Testis (tissue), 2 donors: ENCODE measurements at regions not wholly inside any gene's neighbourhood (a gene's known extent, or its start where the extent isn't known, plus 50 kb on each side); places are given as distances from the start of the nearest gene placed in this dataset.

Experiments
- CTCF ChIP-seq, 3 experiments: fragments of 450-650 bp in 2 of 3; fragments of 200-600 bp in 1 of 3; sonication (generic) in 1 of 3; IDR thresholded peaks; one replicate each; pipeline ENCODE4 v1.5.1; 2016 to 2019; ENCODE audit warnings: antibody characterized with exemption in 3 of 3, mild to moderate bottlenecking in 2 of 3, moderate library complexity in 1 of 3
- POLR2A ChIP-seq: fragments of 450-650 bp; IDR thresholded peaks from one replicate; pipeline ENCODE4 v1.6.1; 2017; ENCODE audit warnings: antibody characterized with exemption, mild to moderate bottlenecking, moderate library complexity

GRCh38 chr9:24144796-24145195 is 318.8 kb upstream of the ELAVL2 start:
- TF ChIP-seq CTCF (IDR thresholded peaks at IDR 0.05) (no peak), POLR2A (no peak)
